SK-N-SH (cell line): ENCODE measurements at regions not wholly inside any gene's neighbourhood (a gene's known extent, or its start where the extent isn't known, plus 50 kb on each side); places are given as distances from the start of the nearest gene placed in this dataset.

Source experiments
- CTCF ChIA-PET: fragments of 300-600, 350-600 bp; formaldehyde crosslinking; extraction: SDS; loops from one replicate; lab custom pipeline; 2021; lab: Yijun Ruan, JAX
- POLR2A ChIA-PET: fragments of 350-600 bp; sonication (Branson Sonifier 250); formaldehyde crosslinking; extraction: SDS; loops from one replicate; lab custom pipeline; 2020; ENCODE audit warnings: antibody characterized with exemption, inconsistent platforms; lab: Yijun Ruan, JAX
- DNase-seq: peaks from one replicate; pipeline ENCODE4 v3.0.0; 2012
- H2AFZ ChIP-seq: fragments of 200-600 bp; sonication (generic); 2 replicates; pipeline ENCODE4 v1.8.1; 2016; ENCODE audit warnings: antibody characterized with exemption, mild to moderate bottlenecking, low read depth
- H3F3A ChIP-seq: fragments of 200-600 bp; sonication (generic); replicated peaks from 2 replicates; pipeline ENCODE3; 2016; ENCODE audit warnings: antibody characterized with exemption, mild to moderate bottlenecking; ENCODE audit not compliant: insufficient read depth
- H3K27ac ChIP-seq, 2 experiments: fragments of 200-500 bp in 1 of 2; fragments of 200-600 bp in 1 of 2; sonication (Bioruptor generic) in 1 of 2; sonication (generic), shearing (Covaris generic) in 1 of 2; 2 replicates each; pipeline versions ENCODE4 v1.5.1 to v1.6.1; 2014 to 2016; ENCODE audit warnings: low read depth in 2 of 2, inconsistent platforms in 1 of 2, low read length in 1 of 2, mild to moderate bottlenecking in 1 of 2, mixed read lengths in 1 of 2
- H3K27me3 ChIP-seq: fragments of 200-600 bp; sonication (generic), shearing (Covaris generic); 2 replicates; pipeline ENCODE4 v1.6.1; 2016; ENCODE audit warnings: mixed run types; ENCODE audit not compliant: insufficient read depth
- H3K36me3 ChIP-seq, 2 experiments: fragments of 200-500 bp in 1 of 2; fragments of 200-600 bp in 1 of 2; sonication (Bioruptor generic) in 1 of 2; sonication (generic) in 1 of 2; replicated peaks in 1 of 2; 2 replicates each; pipeline versions ENCODE3 to v1.5.1; 2014 to 2016; ENCODE audit warnings: low read length in 1 of 2, mild to moderate bottlenecking in 1 of 2; ENCODE audit not compliant: insufficient read depth in 2 of 2, control insufficient read depth in 1 of 2
- H3K4me1 ChIP-seq, 2 experiments: fragments of 200-500 bp in 1 of 2; fragments of 200-600 bp in 1 of 2; sonication (Bioruptor generic) in 1 of 2; sonication (generic), shearing (Covaris generic) in 1 of 2; 2 replicates each; pipeline versions ENCODE4 v1.5.1 to v1.6.1; 2014 to 2016; ENCODE audit warnings: low read depth in 1 of 2, low read length in 1 of 2, mixed run types in 1 of 2; ENCODE audit not compliant: insufficient read depth in 2 of 2, control insufficient read depth in 1 of 2
- H3K4me2 ChIP-seq: fragments of 200-600 bp; sonication (generic), shearing (Covaris generic); 2 replicates; pipeline ENCODE4 v1.6.1; 2017; ENCODE audit warnings: mixed run types
- H3K4me3 ChIP-seq, 2 experiments: fragments of 200-500 bp in 1 of 2; fragments of 200-600 bp in 1 of 2; sonication (Bioruptor generic) in 1 of 2; sonication (generic), shearing (Covaris generic) in 1 of 2; 2 replicates each; pipeline versions ENCODE4 v1.5.1 to v1.8.1; 2014 to 2016; ENCODE audit warnings: low read depth in 2 of 2, inconsistent platforms in 1 of 2, low read length in 1 of 2, mild to moderate bottlenecking in 1 of 2, mixed read lengths in 1 of 2, moderate library complexity in 1 of 2
- H3K79me2 ChIP-seq: fragments of 200-600 bp; sonication (generic); 2 replicates; pipeline ENCODE4 v1.8.1; 2017; ENCODE audit warnings: mild to moderate bottlenecking; ENCODE audit not compliant: insufficient read depth
- H3K9ac ChIP-seq: fragments of 200-600 bp; sonication (generic); 2 replicates; pipeline ENCODE4 v1.6.1; 2017; ENCODE audit warnings: mixed run types
- H3K9me2 ChIP-seq: fragments of 200-600 bp; sonication (generic); 2 replicates; pipeline ENCODE4 v1.6.1; 2017; ENCODE audit warnings: mixed run types
- H3K9me3 ChIP-seq: fragments of 200-600 bp; sonication (generic); 2 replicates; pipeline ENCODE4 v1.6.1; 2017; ENCODE audit warnings: mixed run types, mild to moderate bottlenecking, moderate library complexity
- H4K20me1 ChIP-seq: fragments of 200-600 bp; sonication (generic); 2 replicates; pipeline ENCODE4 v1.6.1; 2017; ENCODE audit warnings: mild to moderate bottlenecking, mixed run types; ENCODE audit not compliant: insufficient read depth
- ELF1 ChIP-seq: IDR thresholded peaks from 2 replicates; pipeline ENCODE4 v1.4.0; 2012
- FOSL2 ChIP-seq: IDR thresholded peaks from 2 replicates; pipeline ENCODE4 v1.4.0; 2012; ENCODE audit warnings: low read depth, mild to moderate bottlenecking, moderate library complexity, borderline replicate concordance
- JUND ChIP-seq: IDR thresholded peaks from 2 replicates; pipeline ENCODE4 v1.4.0; 2012
- MEF2A ChIP-seq: IDR thresholded peaks from 2 replicates; pipeline ENCODE4 v1.4.0; 2012; ENCODE audit warnings: low read depth, borderline replicate concordance
- MXI1 ChIP-seq: IDR thresholded peaks from 2 replicates; pipeline ENCODE4 v1.6.1; 2012; ENCODE audit warnings: mild to moderate bottlenecking, low read depth, low read length, improper control_type of control experiment
- NFIC ChIP-seq: IDR thresholded peaks from 2 replicates; pipeline ENCODE4 v1.4.0; 2012; ENCODE audit warnings: borderline replicate concordance
- NRF1 ChIP-seq: IDR thresholded peaks from 2 replicates; pipeline ENCODE4 v1.6.1; 2012; ENCODE audit warnings: low read depth, mild to moderate bottlenecking, low read length
- POLR2AphosphoS5 ChIP-seq: IDR thresholded peaks from 2 replicates; pipeline ENCODE4 v1.6.1; 2012; ENCODE audit warnings: low read depth, low read length
- RAD21 ChIP-seq: IDR thresholded peaks from 2 replicates; pipeline ENCODE4 v1.6.1; 2012; ENCODE audit warnings: mild to moderate bottlenecking, low read length
- RCOR1 ChIP-seq: fragments of 150-350 bp; IDR thresholded peaks from 2 replicates; pipeline ENCODE4 v1.6.1; 2017; ENCODE audit warnings: antibody characterized with exemption, low read length
- RFX5 ChIP-seq: IDR thresholded peaks from 2 replicates; pipeline ENCODE4 v1.6.1; 2012; ENCODE audit warnings: mild to moderate bottlenecking, improper control_type of control experiment, low read length
- RXRA ChIP-seq: IDR thresholded peaks from 2 replicates; pipeline ENCODE4 v1.4.0; 2012; ENCODE audit warnings: low read depth, mild to moderate bottlenecking, borderline replicate concordance
- SIN3A ChIP-seq: IDR thresholded peaks from 2 replicates; pipeline ENCODE4 v1.6.1; 2012; ENCODE audit warnings: low read depth, mild to moderate bottlenecking, low read length, moderate library complexity, borderline replicate concordance
- TAF1 ChIP-seq: IDR thresholded peaks from 2 replicates; pipeline ENCODE4 v1.6.1; 2012; ENCODE audit warnings: low read depth, mild to moderate bottlenecking, low read length, moderate library complexity, borderline replicate concordance
- YY1 ChIP-seq: IDR thresholded peaks from 2 replicates; pipeline ENCODE4 v1.4.0; 2012; ENCODE audit warnings: low read depth, mild to moderate bottlenecking
- WGBS: methylation state at CpG from one replicate; pipeline ENCODE4 v1.1.6; 2017; ENCODE audit warnings: low lambda C conversion rate; 5-methylcytosine and 5-hydroxymethylcytosine counted together
- TF ChIP-seq, protein P1 (sequence below): fragments of 200-600 bp; sonication (generic); IDR thresholded peaks from 2 replicates; pipeline ENCODE4 v1.6.1; 2017; ENCODE audit warnings: antibody characterized with exemption, mild to moderate bottlenecking, moderate library complexity
- TF ChIP-seq, protein P2 (sequence below): IDR thresholded peaks from 2 replicates; pipeline ENCODE4 v1.4.0; 2012; ENCODE audit warnings: low read depth, borderline replicate concordance
- TF ChIP-seq, protein P3 (sequence below): fragments of 150-350 bp; IDR thresholded peaks from 2 replicates; pipeline ENCODE4 v1.6.1; 2016; ENCODE audit warnings: mild to moderate bottlenecking, low read depth, low read length
- TF ChIP-seq, protein P4 (sequence below): fragments of 150-350 bp; IDR thresholded peaks from 2 replicates; pipeline ENCODE4 v1.6.1; 2017; ENCODE audit warnings: antibody characterized with exemption, low read length, low read depth, borderline replicate concordance
- TF ChIP-seq, protein P5 (sequence below): IDR thresholded peaks from 2 replicates; pipeline ENCODE4 v1.4.0; 2012; ENCODE audit warnings: low read depth, borderline replicate concordance
- TF ChIP-seq, protein P6 (sequence below): IDR thresholded peaks from 2 replicates; pipeline ENCODE4 v1.4.0; 2012; ENCODE audit warnings: low read depth

DNA sequence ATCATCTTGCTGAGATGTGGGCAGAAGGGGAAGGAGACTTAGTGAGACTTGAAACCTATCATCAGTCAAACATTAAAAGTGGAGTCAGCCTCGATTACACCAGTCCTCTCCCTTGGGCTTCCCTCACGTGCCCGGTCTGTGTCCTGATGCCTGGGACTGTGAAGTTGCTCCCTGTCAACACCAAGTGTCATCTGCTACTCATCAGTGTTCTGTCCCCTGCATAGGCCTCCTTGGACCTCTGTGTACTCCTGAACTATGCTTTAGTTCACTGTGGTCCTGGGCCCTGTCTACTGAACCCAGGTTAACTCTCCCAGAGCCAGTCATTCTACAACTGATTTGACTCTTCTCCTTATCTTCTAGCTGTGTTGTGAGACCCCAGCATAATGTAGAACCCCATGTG, 506.3 kb downstream of the TYW1 start:
- Histone ChIP-seq H3K36me3 (no peaks in the 10 kb centered on the region), H3K4me1 (no peaks in the 10 kb centered on the region), H2AFZ (no peak overlapping the region), H3K79me2 (no peaks in the 10 kb centered on the region; the same call in 1 of the 2 replicates), H3F3A (no peaks in the 10 kb centered on the region), H3K4me3 (no peak overlapping the region), H4K20me1 (no peaks in the 10 kb centered on the region), H3K9me3 (no peaks in the 10 kb centered on the region; the same call in 1 of the 2 replicates), H3K27me3 (no peaks in the 10 kb centered on the region), H3K4me2 (no peak overlapping the region), H3K27ac (no peak overlapping the region), H3K9ac (no peak overlapping the region), H3K9me2 (no peaks in the 10 kb centered on the region)
- no peak for TF ChIP-seq TAF1
- TF ChIP-seq SIN3A = no peak
- TF ChIP-seq NFIC = no peak
- ChIA-PET POLR2A (no interaction called here), CTCF (no interaction called here)
- no peak for DNase-seq
- WGBS = 27% methylated on average over 3 of the region's 3 CpGs

DNA sequence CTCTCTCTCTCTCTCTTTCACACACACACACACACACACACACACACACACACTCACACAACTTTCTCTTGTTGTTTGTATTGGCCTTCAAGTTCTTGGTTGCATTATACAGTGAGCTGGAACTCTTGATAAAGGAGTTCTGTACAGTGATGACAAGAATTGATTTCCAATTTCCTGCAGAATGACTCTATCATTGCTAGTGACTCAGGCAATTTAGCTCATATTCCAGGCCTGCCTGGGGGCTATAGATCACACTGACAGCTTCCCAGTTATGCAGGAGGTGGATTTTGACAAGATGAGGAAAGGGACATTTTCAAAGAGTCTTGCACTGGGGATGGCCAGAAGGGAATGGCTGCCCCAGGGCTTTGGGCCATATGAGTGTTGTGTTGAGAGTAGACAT, 508.8 kb downstream of the TYW1 start:
- Histone ChIP-seq H4K20me1 (no peaks in the 10 kb centered on the region), H3K4me1 (no peaks in the 10 kb centered on the region), H3K27me3 (no peaks in the 10 kb centered on the region), H3K36me3 (no peaks in the 10 kb centered on the region), H3K9ac (no peak overlapping the region), H3K79me2 (no peaks in the 10 kb centered on the region; the same call in 1 of the 2 replicates), H3K27ac (no peak overlapping the region), H3K9me2 (no peaks in the 10 kb centered on the region), H3K9me3 (no peaks in the 10 kb centered on the region), H3F3A (no peaks in the 10 kb centered on the region), H3K4me2 (no peak overlapping the region), H3K4me3 (no peak overlapping the region), H2AFZ (no peak overlapping the region)
- TF ChIP-seq POLR2AphosphoS5 (no peak), SIN3A (no peak), RFX5 (no peak), NFIC (no peak), MEF2A (no peak), JUND (no peak), MXI1 (no peak), RAD21 (no peak), YY1 (no peak), RCOR1 (no peak), RXRA (no peak), NRF1 (no peak), FOSL2 (no peak), ELF1 (no peak)
- TF ChIP-seq, protein P1, sequence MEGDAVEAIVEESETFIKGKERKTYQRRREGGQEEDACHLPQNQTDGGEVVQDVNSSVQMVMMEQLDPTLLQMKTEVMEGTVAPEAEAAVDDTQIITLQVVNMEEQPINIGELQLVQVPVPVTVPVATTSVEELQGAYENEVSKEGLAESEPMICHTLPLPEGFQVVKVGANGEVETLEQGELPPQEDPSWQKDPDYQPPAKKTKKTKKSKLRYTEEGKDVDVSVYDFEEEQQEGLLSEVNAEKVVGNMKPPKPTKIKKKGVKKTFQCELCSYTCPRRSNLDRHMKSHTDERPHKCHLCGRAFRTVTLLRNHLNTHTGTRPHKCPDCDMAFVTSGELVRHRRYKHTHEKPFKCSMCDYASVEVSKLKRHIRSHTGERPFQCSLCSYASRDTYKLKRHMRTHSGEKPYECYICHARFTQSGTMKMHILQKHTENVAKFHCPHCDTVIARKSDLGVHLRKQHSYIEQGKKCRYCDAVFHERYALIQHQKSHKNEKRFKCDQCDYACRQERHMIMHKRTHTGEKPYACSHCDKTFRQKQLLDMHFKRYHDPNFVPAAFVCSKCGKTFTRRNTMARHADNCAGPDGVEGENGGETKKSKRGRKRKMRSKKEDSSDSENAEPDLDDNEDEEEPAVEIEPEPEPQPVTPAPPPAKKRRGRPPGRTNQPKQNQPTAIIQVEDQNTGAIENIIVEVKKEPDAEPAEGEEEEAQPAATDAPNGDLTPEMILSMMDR = no peak
- TF ChIP-seq, protein P2, sequence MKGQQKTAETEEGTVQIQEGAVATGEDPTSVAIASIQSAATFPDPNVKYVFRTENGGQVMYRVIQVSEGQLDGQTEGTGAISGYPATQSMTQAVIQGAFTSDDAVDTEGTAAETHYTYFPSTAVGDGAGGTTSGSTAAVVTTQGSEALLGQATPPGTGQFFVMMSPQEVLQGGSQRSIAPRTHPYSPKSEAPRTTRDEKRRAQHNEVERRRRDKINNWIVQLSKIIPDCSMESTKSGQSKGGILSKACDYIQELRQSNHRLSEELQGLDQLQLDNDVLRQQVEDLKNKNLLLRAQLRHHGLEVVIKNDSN = no peak
- TF ChIP-seq, protein P3, sequence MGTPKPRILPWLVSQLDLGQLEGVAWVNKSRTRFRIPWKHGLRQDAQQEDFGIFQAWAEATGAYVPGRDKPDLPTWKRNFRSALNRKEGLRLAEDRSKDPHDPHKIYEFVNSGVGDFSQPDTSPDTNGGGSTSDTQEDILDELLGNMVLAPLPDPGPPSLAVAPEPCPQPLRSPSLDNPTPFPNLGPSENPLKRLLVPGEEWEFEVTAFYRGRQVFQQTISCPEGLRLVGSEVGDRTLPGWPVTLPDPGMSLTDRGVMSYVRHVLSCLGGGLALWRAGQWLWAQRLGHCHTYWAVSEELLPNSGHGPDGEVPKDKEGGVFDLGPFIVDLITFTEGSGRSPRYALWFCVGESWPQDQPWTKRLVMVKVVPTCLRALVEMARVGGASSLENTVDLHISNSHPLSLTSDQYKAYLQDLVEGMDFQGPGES = no peak
- TF ChIP-seq, protein P4, sequence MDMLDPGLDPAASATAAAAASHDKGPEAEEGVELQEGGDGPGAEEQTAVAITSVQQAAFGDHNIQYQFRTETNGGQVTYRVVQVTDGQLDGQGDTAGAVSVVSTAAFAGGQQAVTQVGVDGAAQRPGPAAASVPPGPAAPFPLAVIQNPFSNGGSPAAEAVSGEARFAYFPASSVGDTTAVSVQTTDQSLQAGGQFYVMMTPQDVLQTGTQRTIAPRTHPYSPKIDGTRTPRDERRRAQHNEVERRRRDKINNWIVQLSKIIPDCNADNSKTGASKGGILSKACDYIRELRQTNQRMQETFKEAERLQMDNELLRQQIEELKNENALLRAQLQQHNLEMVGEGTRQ = no peak
- TF ChIP-seq, protein P5, sequence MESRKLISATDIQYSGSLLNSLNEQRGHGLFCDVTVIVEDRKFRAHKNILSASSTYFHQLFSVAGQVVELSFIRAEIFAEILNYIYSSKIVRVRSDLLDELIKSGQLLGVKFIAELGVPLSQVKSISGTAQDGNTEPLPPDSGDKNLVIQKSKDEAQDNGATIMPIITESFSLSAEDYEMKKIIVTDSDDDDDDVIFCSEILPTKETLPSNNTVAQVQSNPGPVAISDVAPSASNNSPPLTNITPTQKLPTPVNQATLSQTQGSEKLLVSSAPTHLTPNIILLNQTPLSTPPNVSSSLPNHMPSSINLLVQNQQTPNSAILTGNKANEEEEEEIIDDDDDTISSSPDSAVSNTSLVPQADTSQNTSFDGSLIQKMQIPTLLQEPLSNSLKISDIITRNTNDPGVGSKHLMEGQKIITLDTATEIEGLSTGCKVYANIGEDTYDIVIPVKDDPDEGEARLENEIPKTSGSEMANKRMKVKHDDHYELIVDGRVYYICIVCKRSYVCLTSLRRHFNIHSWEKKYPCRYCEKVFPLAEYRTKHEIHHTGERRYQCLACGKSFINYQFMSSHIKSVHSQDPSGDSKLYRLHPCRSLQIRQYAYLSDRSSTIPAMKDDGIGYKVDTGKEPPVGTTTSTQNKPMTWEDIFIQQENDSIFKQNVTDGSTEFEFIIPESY = no peak
- TF ChIP-seq, protein P6, sequence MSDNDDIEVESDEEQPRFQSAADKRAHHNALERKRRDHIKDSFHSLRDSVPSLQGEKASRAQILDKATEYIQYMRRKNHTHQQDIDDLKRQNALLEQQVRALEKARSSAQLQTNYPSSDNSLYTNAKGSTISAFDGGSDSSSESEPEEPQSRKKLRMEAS = no peak
- ChIA-PET POLR2A (no interaction called here), CTCF (interaction anchor here (1.0 to 1.2 kb wide), 3 partner anchors 10 to 127 kb away, joined by 3 to 5 read pairs (median 3); no protein-coding TSS in a partner anchor)
- no peak for DNase-seq
